ENCODE measurements at regions not wholly inside any gene's neighbourhood (a gene's known extent, or its start where the extent isn't known, plus 50 kb on each side); places are given as distances from the start of the nearest gene placed in this dataset.

DNA sequence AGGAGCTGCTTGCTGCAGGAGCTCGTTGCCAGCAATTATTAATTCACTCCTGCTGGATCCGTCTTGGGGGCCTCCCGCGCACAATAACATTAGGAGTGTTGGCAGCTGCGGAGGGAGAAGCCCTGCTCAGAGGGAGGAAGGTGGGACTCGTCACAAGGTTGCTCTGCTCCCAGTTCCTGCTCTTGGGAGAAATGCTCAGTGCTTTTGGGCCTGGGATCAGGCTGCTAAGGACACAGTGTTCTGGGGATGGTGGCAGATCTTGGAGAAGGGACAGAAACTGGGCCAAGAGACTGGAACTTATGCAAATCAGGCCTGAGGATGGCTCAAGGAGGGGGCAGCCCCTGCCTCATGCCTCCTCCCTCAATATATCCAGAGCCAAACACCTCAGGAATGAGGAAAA, 78.9 kb upstream of the OLFM4 start:
- TF ChIP-seq EZH2 (IDR thresholded peaks at IDR 0.05; ENCODE audit: insufficient read depth, poor library complexity, severe bottlenecking), result no peak
- no peak for TF ChIP-seq EZH2phosphoT487 (IDR thresholded peaks at IDR 0.05; ENCODE audit: insufficient read depth, low read depth)

Data from GM23248 (cell line).